Caco-2 (cell line): ENCODE measurements at regions not wholly inside any gene's neighbourhood (a gene's known extent, or its start where the extent isn't known, plus 50 kb on each side); places are given as distances from the start of the nearest gene placed in this dataset.

Experiments used
- BruUV-seq: library from RNA; stranded (reverse); fragments of 400-500 nt; replicated peaks from 2 replicates; lab custom pipeline; 2021; lab: Mats Ljungman, UMichigan
- CTCF ChIA-PET: fragments of 300-600 bp; sonication (Branson Sonifier 250); formaldehyde crosslinking; loops from one replicate; lab custom pipeline; 2022; ENCODE audit warnings: antibody characterized with exemption; lab: Charles Lee
- POLR2A ChIA-PET: fragments of 300-600 bp; sonication (Branson Sonifier 250); formaldehyde crosslinking; loops from one replicate; lab custom pipeline; 2022; ENCODE audit warnings: antibody characterized with exemption; lab: Charles Lee
- DNase-seq, 2 experiments: peaks; one replicate each; pipeline versions ENCODE4 v3.0.0 to v3.0.0-alpha.2; 2020 to 2022
- H3K27me3 ChIP-seq: replicated peaks from 2 replicates; pipeline ENCODE4 v1.6.0; 2011; ENCODE audit warnings: low read length; ENCODE audit not compliant: control insufficient read depth, insufficient read depth
- H3K36me3 ChIP-seq: 2 replicates; pipeline ENCODE4 v1.5.1; 2011; ENCODE audit warnings: low read length; ENCODE audit not compliant: control insufficient read depth, insufficient read depth
- H3K4me1 ChIP-seq: fragments of 250-450 bp; sonication (Bioruptor Pico); 2 replicates; pipeline ENCODE4 v1.5.1; 2020; ENCODE audit warnings: mild to moderate bottlenecking
- H3K4me3 ChIP-seq: 2 replicates; pipeline ENCODE4 v1.5.1; 2011; ENCODE audit warnings: low read depth, mild to moderate bottlenecking, control low read depth, low read length
- H3K9me3 ChIP-seq: fragments of 250-450 bp; sonication (Bioruptor Pico); 2 replicates; pipeline ENCODE4 v1.5.1; 2020; ENCODE audit warnings: mild to moderate bottlenecking, moderate library complexity
- H3K27ac Mint-ChIP-seq: one replicate; pipeline ENCODE4 v1.8.0; 2022; ENCODE audit warnings: mixed read lengths; ENCODE audit not compliant: unreplicated experiment
- H3K27me3 Mint-ChIP-seq: one replicate; pipeline ENCODE4 v1.8.0; 2022; ENCODE audit warnings: mixed read lengths; ENCODE audit not compliant: insufficient read depth, unreplicated experiment
- H3K36me3 Mint-ChIP-seq: one replicate; pipeline ENCODE4 v1.8.0; 2022; ENCODE audit warnings: mild to moderate bottlenecking, mixed read lengths; ENCODE audit not compliant: insufficient read depth, unreplicated experiment
- H3K4me1 Mint-ChIP-seq: one replicate; pipeline ENCODE4 v1.8.0; 2022; ENCODE audit warnings: low read depth, mixed read lengths; ENCODE audit not compliant: unreplicated experiment
- H3K4me3 Mint-ChIP-seq: one replicate; pipeline ENCODE4 v1.8.0; 2022; ENCODE audit warnings: mild to moderate bottlenecking, moderate library complexity, mixed read lengths; ENCODE audit not compliant: unreplicated experiment
- H3K9me3 Mint-ChIP-seq: one replicate; pipeline ENCODE4 v1.8.0; 2022; ENCODE audit warnings: mixed read lengths; ENCODE audit not compliant: unreplicated experiment
- intact Hi-C: fragments of 100-400 bp; cut with micrococcal nuclease; formaldehyde crosslinking; loops from one replicate; pipeline ENCODE4 v1.10.0; 2022; ENCODE audit not compliant: unreplicated experiment
- TF ChIP-seq, protein P1 (sequence below), 2 experiments: fragments of 200-600 bp in 1 of 2; IDR thresholded peaks; 1 replicate in 1 of 2; 2 replicates in 1 of 2; pipeline versions ENCODE4 v1.5.1 to v1.8.0; 2011 to 2022; ENCODE audit warnings: antibody characterized with exemption in 1 of 2, control low read depth in 1 of 2, inconsistent platforms in 1 of 2, low read depth in 1 of 2, low read length in 1 of 2, mild to moderate bottlenecking in 1 of 2, moderate library complexity in 1 of 2; ENCODE audit not compliant: insufficient read depth in 1 of 2, severe bottlenecking in 1 of 2, unreplicated experiment in 1 of 2

GRCh38 chr4:147349193-147349592, 131.7 kb upstream of the EDNRA start:
- Mint-ChIP-seq H3K4me3 (no peak overlapping the region), H3K36me3 (no peaks in the 10 kb centered on the region), H3K27ac (no peak overlapping the region), H3K27me3 (peaks cover 4% of the 10 kb centered on the region), H3K9me3 (no peaks in the 10 kb centered on the region), H3K4me1 (no peaks in the 10 kb centered on the region)
- H3K27me3 ChIP-seq = no peaks in the 10 kb centered on the region
- DNase-seq = no peak
- no peaks in the 10 kb centered on the region for H3K4me1 ChIP-seq
- TF ChIP-seq, protein P1, sequence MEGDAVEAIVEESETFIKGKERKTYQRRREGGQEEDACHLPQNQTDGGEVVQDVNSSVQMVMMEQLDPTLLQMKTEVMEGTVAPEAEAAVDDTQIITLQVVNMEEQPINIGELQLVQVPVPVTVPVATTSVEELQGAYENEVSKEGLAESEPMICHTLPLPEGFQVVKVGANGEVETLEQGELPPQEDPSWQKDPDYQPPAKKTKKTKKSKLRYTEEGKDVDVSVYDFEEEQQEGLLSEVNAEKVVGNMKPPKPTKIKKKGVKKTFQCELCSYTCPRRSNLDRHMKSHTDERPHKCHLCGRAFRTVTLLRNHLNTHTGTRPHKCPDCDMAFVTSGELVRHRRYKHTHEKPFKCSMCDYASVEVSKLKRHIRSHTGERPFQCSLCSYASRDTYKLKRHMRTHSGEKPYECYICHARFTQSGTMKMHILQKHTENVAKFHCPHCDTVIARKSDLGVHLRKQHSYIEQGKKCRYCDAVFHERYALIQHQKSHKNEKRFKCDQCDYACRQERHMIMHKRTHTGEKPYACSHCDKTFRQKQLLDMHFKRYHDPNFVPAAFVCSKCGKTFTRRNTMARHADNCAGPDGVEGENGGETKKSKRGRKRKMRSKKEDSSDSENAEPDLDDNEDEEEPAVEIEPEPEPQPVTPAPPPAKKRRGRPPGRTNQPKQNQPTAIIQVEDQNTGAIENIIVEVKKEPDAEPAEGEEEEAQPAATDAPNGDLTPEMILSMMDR (IDR thresholded peaks at IDR 0.05; ENCODE audit: insufficient read depth in 1 of 2, low read depth in 1 of 2, low read length in 1 of 2, severe bottlenecking in 1 of 2, unreplicated experiment in 1 of 2) = no peak
- no peak overlapping the region for H3K4me3 ChIP-seq
- no peaks in the 10 kb centered on the region for H3K36me3 ChIP-seq
- no peaks in the 10 kb centered on the region for H3K9me3 ChIP-seq
- BruUV-seq = no TSS peak
- ChIA-PET POLR2A (no interaction called here), CTCF (no interaction called here)
- intact Hi-C loops = no loop called here

- Mint-ChIP-seq H3K9me3 (no peaks in the 10 kb centered on the region), H3K4me1 (no peaks in the 10 kb centered on the region), H3K4me3 (no peak overlapping the region), H3K27me3 (peaks cover 4% of the 10 kb centered on the region), H3K27ac (no peak overlapping the region), H3K36me3 (no peaks in the 10 kb centered on the region)
- BruUV-seq = no TSS peak
- POLR2A ChIA-PET = no interaction called here
- no peak for DNase-seq
- H3K27me3 ChIP-seq = no peaks in the 10 kb centered on the region
- no peak overlapping the region for H3K4me3 ChIP-seq
- H3K9me3 ChIP-seq = no peaks in the 10 kb centered on the region
- CTCF ChIA-PET = no interaction called here
- no peaks in the 10 kb centered on the region for H3K4me1 ChIP-seq
- no peaks in the 10 kb centered on the region for H3K36me3 ChIP-seq
- intact Hi-C loops = no loop called here
- TF ChIP-seq, protein P1 (IDR thresholded peaks at IDR 0.05; ENCODE audit: insufficient read depth in 1 of 2, low read depth in 1 of 2, low read length in 1 of 2, severe bottlenecking in 1 of 2, unreplicated experiment in 1 of 2) = no peak
Measured at GRCh38 chr4:147351083-147351787, 129.7 kb upstream of the EDNRA start.

- Histone ChIP-seq H3K27me3 (no peaks in the 10 kb centered on the region), H3K9me3 (no peaks in the 10 kb centered on the region), H3K4me1 (no peaks in the 10 kb centered on the region), H3K36me3 (no peaks in the 10 kb centered on the region), H3K4me3 (no peak overlapping the region)
- intact Hi-C loops = no loop called here
- Mint-ChIP-seq H3K36me3 (no peaks in the 10 kb centered on the region), H3K27ac (no peak overlapping the region), H3K9me3 (no peaks in the 10 kb centered on the region), H3K4me1 (no peaks in the 10 kb centered on the region), H3K4me3 (no peak overlapping the region), H3K27me3 (peaks cover 4% of the 10 kb centered on the region)
- no peak for DNase-seq
- CTCF ChIA-PET = no interaction called here
- TF ChIP-seq, protein P1 (IDR thresholded peaks at IDR 0.05; ENCODE audit: insufficient read depth in 1 of 2, low read depth in 1 of 2, low read length in 1 of 2, severe bottlenecking in 1 of 2, unreplicated experiment in 1 of 2) = no peak
- POLR2A ChIA-PET = no interaction called here
- no TSS peak for BruUV-seq
Measured at GRCh38 chr4:147354237-147354636, 126.7 kb upstream of the EDNRA start.
